Vagina (tissue), 2 donors: ENCODE measurements at regions not wholly inside any gene's neighbourhood (a gene's known extent, or its start where the extent isn't known, plus 50 kb on each side); places are given as distances from the start of the nearest gene placed in this dataset.

Experiments used
- DNase-seq, 2 donors: peaks; one replicate each; pipeline ENCODE4 v3.0.0-alpha.2; 2017; ENCODE audit errors: extremely low spot score in 2 of 2
- H3K27ac ChIP-seq: fragments of 200-600 bp; sonication (generic); one replicate; pipeline ENCODE4 v1.5.1; 2019
- H3K27me3 ChIP-seq: fragments of 200-600 bp; sonication (generic); one replicate; pipeline ENCODE4 v1.5.1; 2019
- H3K36me3 ChIP-seq, 2 donors: fragments of 200-600 bp; sonication (generic); one replicate each; pipeline ENCODE4 v1.5.1; 2017 to 2019
- H3K4me1 ChIP-seq: fragments of 200-600 bp; sonication (generic); one replicate; pipeline ENCODE4 v1.5.1; 2019
- H3K4me3 ChIP-seq, 2 donors: fragments of 200-600 bp; sonication (generic); 1 replicate in 1 of 2; 2 replicates in 1 of 2; pipeline ENCODE4 v1.5.1; 2016 to 2019
- H3K9me3 ChIP-seq: fragments of 200-600 bp; sonication (generic); one replicate; pipeline ENCODE4 v1.5.1; 2019
- POLR2A ChIP-seq, 2 donors: fragments of 450-650 bp; IDR thresholded peaks; one replicate each; pipeline ENCODE4 v1.6.1; 2017; ENCODE audit warnings: antibody characterized with exemption in 2 of 2, mild to moderate bottlenecking in 2 of 2, moderate library complexity in 2 of 2
- POLR2AphosphoS5 ChIP-seq, 2 donors: sonication (generic); formaldehyde crosslinking; IDR thresholded peaks; one replicate each; pipeline ENCODE4 v1.9.0; 2017; ENCODE audit warnings: antibody characterized with exemption in 2 of 2, mild to moderate bottlenecking in 2 of 2, low read depth in 1 of 2; ENCODE audit not compliant: insufficient read depth in 1 of 2
- intact Hi-C: fragments of 100-400 bp; cut with DNase I; formaldehyde crosslinking; loops from one replicate; pipeline ENCODE4 v1.15.1; 2023
- TF ChIP-seq, protein P1 (sequence below), 3 experiments: fragments of 450-650 bp in 2 of 3; fragments of 200-600 bp in 1 of 3; sonication (generic) in 1 of 3; IDR thresholded peaks; one replicate each; pipeline ENCODE4 v1.5.1; 2017 to 2019; ENCODE audit warnings: antibody characterized with exemption in 3 of 3, mild to moderate bottlenecking in 2 of 3, moderate library complexity in 2 of 3

DNA sequence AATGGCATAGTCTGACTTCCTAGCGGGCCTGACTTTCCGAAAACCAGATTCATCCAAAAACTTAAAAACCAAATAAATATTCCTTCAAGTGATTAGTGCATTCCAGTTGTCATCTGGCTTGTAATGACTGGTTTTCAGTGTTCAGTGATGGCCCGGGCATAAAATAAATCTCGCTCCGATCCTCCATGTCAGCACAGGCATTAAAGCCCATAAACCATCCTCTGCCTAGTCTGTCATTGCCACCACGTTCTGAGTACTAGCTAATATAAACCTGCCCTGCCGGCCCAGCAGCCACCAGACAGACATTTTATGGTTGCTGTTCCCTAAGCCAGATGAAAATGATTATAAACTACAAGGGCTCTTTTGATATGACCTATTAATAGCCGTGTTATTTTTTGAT is 232.3 kb upstream of the GMDS start:
- H3K4me3 ChIP-seq, result no peak overlapping the region
- no peaks in the 10 kb centered on the region for H3K9me3 ChIP-seq
- H3K4me1 ChIP-seq, result no peaks in the 10 kb centered on the region
- H3K27me3 ChIP-seq, result no peaks in the 10 kb centered on the region
- TF ChIP-seq, protein P1, sequence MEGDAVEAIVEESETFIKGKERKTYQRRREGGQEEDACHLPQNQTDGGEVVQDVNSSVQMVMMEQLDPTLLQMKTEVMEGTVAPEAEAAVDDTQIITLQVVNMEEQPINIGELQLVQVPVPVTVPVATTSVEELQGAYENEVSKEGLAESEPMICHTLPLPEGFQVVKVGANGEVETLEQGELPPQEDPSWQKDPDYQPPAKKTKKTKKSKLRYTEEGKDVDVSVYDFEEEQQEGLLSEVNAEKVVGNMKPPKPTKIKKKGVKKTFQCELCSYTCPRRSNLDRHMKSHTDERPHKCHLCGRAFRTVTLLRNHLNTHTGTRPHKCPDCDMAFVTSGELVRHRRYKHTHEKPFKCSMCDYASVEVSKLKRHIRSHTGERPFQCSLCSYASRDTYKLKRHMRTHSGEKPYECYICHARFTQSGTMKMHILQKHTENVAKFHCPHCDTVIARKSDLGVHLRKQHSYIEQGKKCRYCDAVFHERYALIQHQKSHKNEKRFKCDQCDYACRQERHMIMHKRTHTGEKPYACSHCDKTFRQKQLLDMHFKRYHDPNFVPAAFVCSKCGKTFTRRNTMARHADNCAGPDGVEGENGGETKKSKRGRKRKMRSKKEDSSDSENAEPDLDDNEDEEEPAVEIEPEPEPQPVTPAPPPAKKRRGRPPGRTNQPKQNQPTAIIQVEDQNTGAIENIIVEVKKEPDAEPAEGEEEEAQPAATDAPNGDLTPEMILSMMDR (IDR thresholded peaks at IDR 0.05), result no peak
- no peak for TF ChIP-seq POLR2AphosphoS5 (IDR thresholded peaks at IDR 0.05; ENCODE audit: insufficient read depth in 1 of 2, low read depth in 1 of 2)
- no peak for TF ChIP-seq POLR2A (IDR thresholded peaks at IDR 0.05)
- H3K36me3 ChIP-seq, result no peaks in the 10 kb centered on the region
- intact Hi-C loops, result no loop called here
- no peak for DNase-seq
- H3K27ac ChIP-seq, result no peak overlapping the region

DNA sequence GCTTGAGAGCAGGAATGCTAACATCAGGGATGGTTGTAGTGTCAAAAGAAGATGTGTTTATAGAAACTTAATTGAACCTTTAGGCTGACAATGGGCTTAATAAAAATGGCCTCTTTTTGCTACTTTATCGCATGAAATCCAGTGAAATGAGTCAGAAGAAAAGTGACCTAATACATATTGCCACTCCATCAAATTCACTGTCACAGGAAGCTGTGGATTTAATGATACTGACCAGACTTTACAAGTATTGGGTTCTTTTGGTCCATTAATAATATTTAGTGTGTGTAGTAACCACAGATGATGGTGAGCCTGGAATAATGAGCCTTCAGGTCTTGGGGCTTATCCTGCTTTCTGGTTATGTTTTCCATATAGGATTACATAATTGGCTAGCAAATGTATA is 231.8 kb upstream of the GMDS start:
- Histone ChIP-seq H3K4me1 (no peaks in the 10 kb centered on the region), H3K36me3 (no peaks in the 10 kb centered on the region), H3K27ac (no peak overlapping the region), H3K27me3 (no peaks in the 10 kb centered on the region), H3K9me3 (no peaks in the 10 kb centered on the region), H3K4me3 (no peak overlapping the region)
- no peak for DNase-seq
- intact Hi-C loops, result no loop called here
- no peak for TF ChIP-seq POLR2A (IDR thresholded peaks at IDR 0.05)

DNA sequence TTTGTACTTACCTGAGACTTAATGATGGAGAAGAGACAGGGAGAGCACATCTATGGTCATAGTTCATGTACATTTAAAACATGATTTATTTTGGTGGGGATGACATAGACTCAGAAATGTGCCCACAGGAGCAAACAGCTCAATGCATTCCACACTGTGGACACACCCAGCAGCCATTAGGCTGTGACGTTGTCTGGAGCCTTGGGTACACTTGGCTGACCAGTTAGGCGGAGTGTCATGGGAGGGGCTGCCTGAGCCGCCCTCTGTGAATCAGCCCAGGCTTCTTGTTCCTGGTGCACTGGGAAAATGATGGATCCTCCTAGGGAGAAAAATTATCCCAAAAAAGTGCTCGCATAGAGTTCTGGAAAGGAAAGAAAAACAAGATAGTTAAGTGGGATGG is 231.0 kb upstream of the GMDS start:
- peak in 1 of 2 donors; percentile 50 for TF ChIP-seq POLR2AphosphoS5 (IDR thresholded peaks at IDR 0.05; ENCODE audit: insufficient read depth in 1 of 2, low read depth in 1 of 2)
- TF ChIP-seq, protein P1 (IDR thresholded peaks at IDR 0.05), result no peak
- no peak for TF ChIP-seq POLR2A (IDR thresholded peaks at IDR 0.05)
- H3K27me3 ChIP-seq, result no peaks in the 10 kb centered on the region
- H3K9me3 ChIP-seq, result no peaks in the 10 kb centered on the region
- H3K4me3 ChIP-seq, result no peak overlapping the region
- no peaks in the 10 kb centered on the region for H3K4me1 ChIP-seq
- H3K36me3 ChIP-seq, result no peaks in the 10 kb centered on the region
- no peak for DNase-seq
- no peak overlapping the region for H3K27ac ChIP-seq
- intact Hi-C loops, result no loop called here

DNA sequence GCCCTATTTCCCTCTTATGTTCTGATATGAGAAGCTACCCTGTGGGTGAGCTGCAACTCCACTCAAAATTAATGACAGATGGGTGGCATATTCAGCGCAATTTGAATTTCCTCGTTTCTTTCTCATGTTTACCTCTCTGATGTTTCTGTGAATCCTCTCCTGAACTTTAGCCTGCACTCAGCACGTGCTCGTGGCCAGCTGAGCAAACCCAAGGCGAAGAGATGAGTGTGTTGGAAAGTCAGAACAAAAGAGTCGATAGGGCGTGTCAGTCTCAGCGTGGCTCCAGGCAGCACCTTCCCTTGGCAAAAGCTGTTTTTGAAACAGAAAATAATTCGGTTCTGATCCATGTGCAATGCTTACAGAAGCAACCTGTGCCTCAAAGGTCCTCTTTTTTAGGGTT is 226.1 kb upstream of the GMDS start:
- no peak for DNase-seq
- intact Hi-C loops, result no loop called here
- H3K27ac ChIP-seq, result no peak overlapping the region

DNA sequence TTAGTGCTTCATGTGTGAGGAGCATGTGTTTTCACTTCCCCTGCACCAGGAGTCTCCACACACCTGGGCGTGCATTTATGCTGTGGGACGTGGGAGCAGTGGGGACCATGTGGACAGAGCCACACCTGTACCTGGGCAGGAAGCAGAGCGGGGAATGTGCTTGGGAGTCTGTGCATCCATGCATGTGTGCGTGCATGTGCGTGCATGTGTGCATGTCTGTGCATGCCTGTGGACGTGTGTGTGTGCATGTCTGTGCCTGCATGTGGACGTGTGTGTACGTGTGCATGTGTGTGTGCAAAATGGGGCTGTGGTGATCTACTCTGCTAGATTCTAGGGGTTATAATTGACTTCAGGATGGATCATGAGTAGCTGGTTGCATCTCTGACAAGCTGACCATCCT is 224.0 kb upstream of the GMDS start:
- H3K4me3 ChIP-seq, result no peak overlapping the region
- H3K9me3 ChIP-seq, result no peaks in the 10 kb centered on the region
- H3K27ac ChIP-seq, result no peak overlapping the region
- no peaks in the 10 kb centered on the region for H3K36me3 ChIP-seq
- DNase-seq, result no peak
- no peaks in the 10 kb centered on the region for H3K4me1 ChIP-seq
- no peaks in the 10 kb centered on the region for H3K27me3 ChIP-seq
- TF ChIP-seq POLR2AphosphoS5 (IDR thresholded peaks at IDR 0.05; ENCODE audit: insufficient read depth in 1 of 2, low read depth in 1 of 2), result no peak
- TF ChIP-seq, protein P1 (IDR thresholded peaks at IDR 0.05), result no peak
- no peak for TF ChIP-seq POLR2A (IDR thresholded peaks at IDR 0.05)
- intact Hi-C loops, result no loop called here

More for the DNA sequence above, 226.1 kb upstream of the GMDS start:
- Histone ChIP-seq H3K4me3 (no peak overlapping the region), H3K9me3 (no peaks in the 10 kb centered on the region), H3K27me3 (no peaks in the 10 kb centered on the region), H3K4me1 (no peaks in the 10 kb centered on the region), H3K36me3 (no peaks in the 10 kb centered on the region)
- TF ChIP-seq POLR2A (IDR thresholded peaks at IDR 0.05) (no peak), POLR2AphosphoS5 (IDR thresholded peaks at IDR 0.05; ENCODE audit: insufficient read depth in 1 of 2, low read depth in 1 of 2) (no peak)
- TF ChIP-seq, protein P1 (IDR thresholded peaks at IDR 0.05), result no peak

DNA sequence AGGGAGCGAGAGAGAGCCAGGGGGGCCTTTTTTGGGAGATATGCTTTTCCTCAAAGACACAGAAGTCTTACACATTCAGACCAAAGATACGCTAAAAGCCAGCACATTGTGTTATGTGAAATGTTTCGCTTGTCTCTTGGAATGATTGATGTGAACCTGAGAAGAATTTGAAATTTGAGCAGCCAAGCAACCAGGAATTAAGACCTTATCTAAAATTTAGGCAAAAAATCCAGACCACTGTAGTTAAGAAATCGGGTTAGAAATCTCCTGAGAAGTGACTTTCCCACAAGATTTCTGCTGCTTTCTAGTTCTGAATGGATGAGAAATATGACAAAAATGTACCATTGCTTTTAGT is 223.2 kb upstream of the GMDS start:
- TF ChIP-seq POLR2A (IDR thresholded peaks at IDR 0.05) (no peak), POLR2AphosphoS5 (IDR thresholded peaks at IDR 0.05; ENCODE audit: insufficient read depth in 1 of 2, low read depth in 1 of 2) (no peak)
- TF ChIP-seq, protein P1 (IDR thresholded peaks at IDR 0.05), result no peak
- DNase-seq, result no peak
- intact Hi-C loops, result no loop called here
- Histone ChIP-seq H3K4me1 (no peaks in the 10 kb centered on the region), H3K9me3 (no peaks in the 10 kb centered on the region), H3K27ac (no peak overlapping the region), H3K4me3 (no peak overlapping the region), H3K36me3 (no peaks in the 10 kb centered on the region), H3K27me3 (no peaks in the 10 kb centered on the region)
